ENCODE measurements at regions not wholly inside any gene's neighbourhood (a gene's known extent, or its start where the extent isn't known, plus 50 kb on each side); places are given as distances from the start of the nearest gene placed in this dataset.
A peak's percentile ranks its signal among the peaks of the same experiment; 100 is the strongest.
"Not testable (repeated sequence)": the region's sequence is repeated elsewhere in the genome, so short reads cannot be mapped to it uniquely, and the experiment has no call there.

DNA sequence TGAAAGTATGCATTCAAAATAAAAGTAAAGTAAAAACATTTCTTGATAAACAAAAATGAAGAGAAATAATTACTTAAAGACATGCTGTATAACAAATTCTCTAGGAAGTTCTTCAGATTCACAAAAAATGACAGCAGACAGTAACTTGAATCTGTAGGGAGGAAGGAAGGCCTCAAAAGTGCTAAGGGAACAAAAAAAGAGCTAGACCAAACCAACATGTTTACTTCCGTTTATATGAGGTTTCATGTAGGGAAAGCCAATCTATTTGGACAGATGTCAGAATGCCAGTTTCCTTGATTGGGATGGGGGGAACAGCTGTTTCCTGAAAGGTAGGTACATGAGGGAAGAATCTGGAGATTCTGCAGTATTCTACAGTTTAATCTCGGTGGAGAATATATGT is 1244.5 kb downstream of the RPIA start:
- intact Hi-C loops (cut with micrococcal nuclease); CTCF ChIA-PET; H3K4me3 Mint-ChIP-seq; H3K9me3 Mint-ChIP-seq; H3K27ac Mint-ChIP-seq; H3K27me3 Mint-ChIP-seq (ENCODE audit: low read depth); H3K36me3 Mint-ChIP-seq (ENCODE audit: low read depth); DNase-seq; H3K4me1 Mint-ChIP-seq (ENCODE audit: low read depth): not testable (repeated sequence)

DNA sequence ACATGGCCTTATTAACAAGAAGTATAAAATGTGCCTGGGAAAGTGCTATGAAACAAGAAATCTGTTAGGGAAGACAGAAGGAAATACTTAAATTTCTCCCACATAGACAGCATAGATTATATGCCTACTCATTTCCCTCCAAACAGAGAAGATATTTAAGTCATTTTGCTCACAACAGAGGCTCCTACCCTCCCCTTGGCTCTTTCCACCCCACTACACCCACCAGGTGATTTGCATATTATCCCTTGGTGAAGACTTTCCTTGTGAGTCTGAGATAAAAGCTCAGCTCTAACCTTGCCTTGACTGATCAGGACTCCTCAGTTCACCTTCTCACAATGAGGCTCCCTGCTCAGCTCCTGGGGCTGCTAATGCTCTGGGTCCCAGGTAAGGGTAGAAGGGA is 1245.1 kb downstream of the RPIA start:
- intact Hi-C loops (cut with micrococcal nuclease); H3K9me3 Mint-ChIP-seq; H3K27me3 Mint-ChIP-seq (ENCODE audit: low read depth); H3K27ac Mint-ChIP-seq; H3K4me3 Mint-ChIP-seq; CTCF ChIA-PET; H3K36me3 Mint-ChIP-seq (ENCODE audit: low read depth); H3K4me1 Mint-ChIP-seq (ENCODE audit: low read depth); DNase-seq: not testable (repeated sequence)

DNA sequence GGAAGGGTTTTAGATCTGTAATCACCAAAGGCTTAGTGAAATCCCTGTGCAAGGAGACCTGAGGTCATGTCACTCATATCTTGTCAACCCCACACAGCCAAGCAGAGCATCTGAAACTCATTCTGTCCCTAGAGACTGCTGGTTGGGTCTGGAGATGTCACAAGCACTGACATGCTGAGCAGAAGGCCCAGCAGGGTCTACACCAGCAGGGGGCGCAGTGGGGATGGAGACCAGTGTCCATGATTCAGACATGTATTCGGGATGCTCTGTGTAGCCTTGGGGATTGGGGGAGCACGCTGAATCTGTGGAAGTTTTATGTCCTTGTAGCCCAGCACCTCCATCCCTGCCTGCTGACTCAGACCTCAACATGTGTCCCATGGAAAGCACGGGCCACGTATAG is 1247.3 kb downstream of the RPIA start:
- H3K4me3 Mint-ChIP-seq; H3K36me3 Mint-ChIP-seq (ENCODE audit: low read depth); H3K9me3 Mint-ChIP-seq; DNase-seq; CTCF ChIA-PET; H3K4me1 Mint-ChIP-seq (ENCODE audit: low read depth); intact Hi-C loops (cut with micrococcal nuclease); H3K27ac Mint-ChIP-seq; H3K27me3 Mint-ChIP-seq (ENCODE audit: low read depth): not testable (repeated sequence)

DNA sequence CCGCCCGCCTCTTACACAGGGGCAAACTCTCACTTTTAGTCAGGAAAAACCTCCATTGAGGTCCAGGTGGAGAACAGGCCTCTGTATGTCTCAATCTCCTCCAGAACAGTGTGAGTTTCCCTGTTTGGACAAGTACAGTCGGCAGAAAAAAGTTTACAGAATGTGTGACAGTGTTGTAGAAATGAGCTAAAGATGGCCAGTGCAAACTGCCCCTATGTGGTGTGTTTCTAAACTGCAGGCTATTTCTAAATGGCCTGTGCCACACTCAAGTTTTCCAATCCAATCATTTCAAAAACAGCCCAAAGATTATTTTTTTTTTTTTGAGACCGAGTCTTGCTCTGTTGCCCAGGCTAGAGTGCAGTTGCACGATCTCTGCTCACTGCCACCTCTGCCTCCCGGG is 1252.8 kb downstream of the RPIA start:
- CTCF ChIA-PET, result not testable (repeated sequence)

DNA sequence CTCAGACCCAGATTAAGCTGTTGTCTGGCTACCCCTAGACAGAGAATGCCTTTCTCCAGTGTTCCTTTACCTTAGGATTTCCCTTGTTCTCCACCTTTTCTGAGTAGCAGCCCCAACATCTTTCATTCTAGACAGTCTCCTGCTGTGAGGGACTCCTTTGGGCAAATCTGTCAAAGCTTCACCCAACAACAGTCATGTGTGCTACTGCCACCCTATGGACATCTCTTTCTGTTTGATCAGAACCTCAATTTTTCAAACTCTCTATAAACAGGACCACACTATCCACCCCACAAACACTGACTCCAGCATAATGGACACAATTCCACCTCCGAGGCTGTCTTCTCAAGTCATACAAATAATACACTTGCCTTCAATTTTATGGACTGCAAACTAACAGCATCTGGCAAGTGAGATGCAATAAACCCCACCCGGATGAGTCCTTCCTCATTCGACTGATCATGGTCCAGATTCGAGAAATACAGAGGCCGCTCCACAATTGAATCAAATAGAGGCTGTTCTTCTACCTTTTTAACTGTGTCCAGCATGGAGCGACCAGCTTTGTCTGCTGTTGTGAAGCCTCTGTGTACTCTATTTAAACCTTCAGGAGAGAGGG is 1253.6 kb downstream of the RPIA start:
- H3K4me3 Mint-ChIP-seq; H3K27me3 Mint-ChIP-seq (ENCODE audit: low read depth); H3K4me1 Mint-ChIP-seq (ENCODE audit: low read depth); DNase-seq; H3K27ac Mint-ChIP-seq; H3K9me3 Mint-ChIP-seq; CTCF ChIA-PET; H3K36me3 Mint-ChIP-seq (ENCODE audit: low read depth); intact Hi-C loops (cut with micrococcal nuclease): not testable (repeated sequence)

More for the DNA sequence above, 1252.8 kb downstream of the RPIA start:
- H3K27ac Mint-ChIP-seq; H3K36me3 Mint-ChIP-seq (ENCODE audit: low read depth); H3K9me3 Mint-ChIP-seq; H3K4me1 Mint-ChIP-seq (ENCODE audit: low read depth); H3K27me3 Mint-ChIP-seq (ENCODE audit: low read depth); DNase-seq; H3K4me3 Mint-ChIP-seq; intact Hi-C loops (cut with micrococcal nuclease): not testable (repeated sequence)

DNA sequence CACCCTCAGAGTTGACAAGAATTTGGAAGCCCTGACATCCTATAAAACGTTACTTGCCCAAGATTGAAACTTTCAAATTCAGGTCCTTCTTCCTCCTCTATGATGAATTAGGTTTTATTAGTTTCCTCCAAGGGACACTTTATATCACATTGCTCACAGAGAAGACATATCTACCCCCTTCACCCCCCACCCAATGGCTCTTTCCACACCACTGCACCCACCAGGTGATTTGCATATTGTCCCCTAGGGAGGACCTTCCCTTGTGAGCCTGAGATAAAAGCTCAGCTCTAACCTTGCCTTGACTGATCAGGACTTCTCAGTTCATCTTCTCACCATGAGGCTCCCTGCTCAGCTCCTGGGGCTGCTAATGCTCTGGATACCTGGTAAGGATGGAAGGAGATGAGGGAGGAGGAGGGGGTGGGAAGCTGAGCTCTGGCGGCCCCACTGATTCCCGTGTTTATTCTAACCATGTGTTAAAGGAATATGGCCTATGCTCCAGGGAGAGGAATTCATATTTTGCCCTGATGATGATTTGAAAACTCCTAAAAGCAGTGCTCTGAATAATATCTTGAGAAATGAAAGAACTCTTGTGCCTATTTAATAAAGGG is 1255.8 kb downstream of the RPIA start:
- DNase-seq; H3K27ac Mint-ChIP-seq; intact Hi-C loops (cut with micrococcal nuclease); H3K4me1 Mint-ChIP-seq (ENCODE audit: low read depth); H3K9me3 Mint-ChIP-seq; H3K4me3 Mint-ChIP-seq; H3K27me3 Mint-ChIP-seq (ENCODE audit: low read depth); CTCF ChIA-PET; H3K36me3 Mint-ChIP-seq (ENCODE audit: low read depth): not testable (repeated sequence)

DNA sequence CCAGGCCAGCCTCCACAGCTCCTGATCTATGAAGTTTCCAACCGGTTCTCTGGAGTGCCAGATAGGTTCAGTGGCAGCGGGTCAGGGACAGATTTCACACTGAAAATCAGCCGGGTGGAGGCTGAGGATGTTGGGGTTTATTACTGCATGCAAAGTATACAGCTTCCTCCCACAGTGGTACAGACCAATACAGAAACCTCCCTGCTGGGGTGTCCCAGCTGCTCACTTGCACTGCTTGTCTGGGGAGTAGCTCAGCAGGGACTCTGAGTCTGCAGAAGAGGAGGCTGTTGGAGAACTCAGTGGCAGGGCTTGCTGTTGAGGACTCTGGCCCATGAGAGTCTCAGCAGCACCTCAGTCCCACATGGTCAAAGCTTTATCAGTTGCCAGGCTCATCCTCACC is 1256.6 kb downstream of the RPIA start:
- H3K4me3 Mint-ChIP-seq; H3K4me1 Mint-ChIP-seq (ENCODE audit: low read depth); CTCF ChIA-PET; H3K27ac Mint-ChIP-seq; intact Hi-C loops (cut with micrococcal nuclease); DNase-seq; H3K9me3 Mint-ChIP-seq; H3K36me3 Mint-ChIP-seq (ENCODE audit: low read depth); H3K27me3 Mint-ChIP-seq (ENCODE audit: low read depth): not testable (repeated sequence)

DNA sequence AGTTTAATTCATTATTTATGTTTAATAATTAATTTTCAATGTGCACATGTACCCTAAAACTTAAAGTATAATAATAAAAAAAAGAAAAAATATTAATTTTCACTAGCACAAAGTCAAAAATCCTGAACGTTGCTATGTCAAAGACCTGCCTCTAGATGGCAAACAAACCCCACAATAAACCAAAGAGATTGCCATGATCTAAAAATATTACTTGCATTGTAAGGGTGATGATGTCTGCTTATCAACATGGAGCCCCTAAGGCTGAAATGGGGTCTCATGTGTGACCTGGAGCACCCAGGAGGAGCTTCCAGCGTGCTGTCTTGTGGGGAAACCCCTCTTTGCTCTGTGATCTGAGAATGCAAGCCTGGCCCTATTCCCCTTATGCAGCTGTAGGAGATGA is 1259.3 kb downstream of the RPIA start:
- H3K27me3 Mint-ChIP-seq (ENCODE audit: low read depth); H3K9me3 Mint-ChIP-seq; H3K4me3 Mint-ChIP-seq; CTCF ChIA-PET; H3K27ac Mint-ChIP-seq; intact Hi-C loops (cut with micrococcal nuclease); DNase-seq; H3K4me1 Mint-ChIP-seq (ENCODE audit: low read depth); H3K36me3 Mint-ChIP-seq (ENCODE audit: low read depth): not testable (repeated sequence)

DNA sequence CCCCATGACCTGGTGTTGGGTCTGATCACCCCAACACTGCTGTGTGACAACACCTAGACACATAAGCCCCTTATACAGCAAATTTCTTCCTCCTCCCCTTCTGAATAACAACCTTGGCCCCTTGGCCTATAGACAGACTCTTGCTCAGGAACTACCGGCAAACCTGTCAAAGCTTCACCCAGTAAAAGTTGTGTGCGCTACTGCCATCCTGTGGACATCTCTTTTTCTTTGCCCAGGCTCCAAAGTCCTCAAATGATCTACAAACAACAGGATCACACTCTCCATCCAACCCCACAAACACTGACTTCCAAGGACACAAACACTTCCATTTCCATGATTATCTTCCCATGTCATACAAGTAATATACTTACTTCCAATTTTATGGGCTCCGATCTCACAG is 1265.8 kb downstream of the RPIA start:
- H3K27me3 Mint-ChIP-seq (ENCODE audit: low read depth); H3K4me3 Mint-ChIP-seq; CTCF ChIA-PET; intact Hi-C loops (cut with micrococcal nuclease); H3K36me3 Mint-ChIP-seq (ENCODE audit: low read depth); H3K4me1 Mint-ChIP-seq (ENCODE audit: low read depth); H3K27ac Mint-ChIP-seq; H3K9me3 Mint-ChIP-seq: not testable (repeated sequence)
- DNase-seq, result peak; percentile 5

DNA sequence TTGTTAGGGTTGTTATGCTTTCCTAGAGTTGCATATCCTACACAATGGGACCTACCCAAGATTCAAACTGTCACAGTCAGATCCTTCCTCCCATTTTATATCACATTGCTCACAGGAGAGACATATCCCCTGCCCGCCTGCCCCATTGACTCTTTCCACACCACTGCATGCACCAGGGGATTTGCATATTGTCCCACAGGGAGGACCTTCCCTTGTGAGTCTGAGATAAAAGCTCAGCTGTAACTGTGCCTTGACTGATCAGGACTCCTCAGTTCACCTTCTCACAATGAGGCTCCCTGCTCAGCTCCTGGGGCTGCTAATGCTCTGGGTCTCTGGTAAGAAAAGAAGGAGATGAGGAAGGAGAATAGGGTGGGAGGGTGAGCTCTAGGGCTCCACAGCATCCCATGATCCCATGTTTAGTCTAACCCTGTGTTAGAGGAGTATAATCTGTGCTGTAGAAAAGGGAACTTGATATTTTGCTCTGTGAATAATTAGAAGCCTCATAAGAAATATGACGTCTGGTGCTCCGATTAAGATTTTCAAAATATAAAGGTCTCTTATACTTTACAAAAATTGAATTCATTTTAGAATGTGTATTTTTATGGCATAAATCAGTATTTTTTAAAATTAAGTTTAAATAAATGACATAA is 1268.4 kb downstream of the RPIA start:
- intact Hi-C loops (cut with micrococcal nuclease); H3K27ac Mint-ChIP-seq; H3K27me3 Mint-ChIP-seq (ENCODE audit: low read depth); H3K4me1 Mint-ChIP-seq (ENCODE audit: low read depth); H3K36me3 Mint-ChIP-seq (ENCODE audit: low read depth); DNase-seq; H3K4me3 Mint-ChIP-seq; H3K9me3 Mint-ChIP-seq; CTCF ChIA-PET: not testable (repeated sequence)

DNA sequence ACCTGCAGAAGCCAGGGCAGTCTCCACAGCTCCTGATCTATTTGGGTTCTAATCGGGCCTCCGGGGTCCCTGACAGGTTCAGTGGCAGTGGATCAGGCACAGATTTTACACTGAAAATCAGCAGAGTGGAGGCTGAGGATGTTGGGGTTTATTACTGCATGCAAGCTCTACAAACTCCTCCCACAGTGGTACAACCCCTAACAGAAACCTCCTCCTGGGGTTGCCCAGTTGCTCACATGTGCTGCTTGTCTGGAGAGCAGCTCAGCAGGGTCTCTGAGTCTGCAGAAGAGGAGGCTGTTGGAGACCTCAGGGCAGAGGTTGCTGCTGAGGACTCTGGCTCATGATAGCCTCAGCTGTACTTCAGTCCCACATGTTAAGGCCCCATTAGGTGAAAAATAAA is 1269.1 kb downstream of the RPIA start:
- H3K4me3 Mint-ChIP-seq; H3K27me3 Mint-ChIP-seq (ENCODE audit: low read depth); H3K27ac Mint-ChIP-seq; H3K9me3 Mint-ChIP-seq; DNase-seq; intact Hi-C loops (cut with micrococcal nuclease); CTCF ChIA-PET; H3K36me3 Mint-ChIP-seq (ENCODE audit: low read depth); H3K4me1 Mint-ChIP-seq (ENCODE audit: low read depth): not testable (repeated sequence)

DNA sequence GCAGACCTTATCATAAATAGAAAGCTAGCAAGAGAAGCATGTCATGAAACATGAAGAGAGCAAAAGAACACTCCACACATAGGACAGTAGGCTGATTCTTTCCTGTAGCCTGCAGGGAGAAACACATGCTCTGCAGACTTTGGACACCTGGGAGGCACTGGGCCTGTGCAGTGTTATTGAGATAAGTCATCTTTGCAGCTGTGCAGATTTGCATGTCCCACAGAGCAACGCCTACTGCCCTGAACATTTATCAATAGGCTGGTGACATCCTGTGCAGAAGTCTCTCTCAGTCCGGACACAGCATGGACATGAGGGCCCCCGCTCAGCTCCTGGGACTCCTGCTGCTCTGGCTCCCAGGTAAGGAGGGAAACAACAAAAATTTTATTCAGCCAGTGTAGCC is 1277.1 kb downstream of the RPIA start:
- H3K9me3 Mint-ChIP-seq; CTCF ChIA-PET; H3K27ac Mint-ChIP-seq; intact Hi-C loops (cut with micrococcal nuclease); H3K36me3 Mint-ChIP-seq (ENCODE audit: low read depth); H3K4me1 Mint-ChIP-seq (ENCODE audit: low read depth); H3K4me3 Mint-ChIP-seq; H3K27me3 Mint-ChIP-seq (ENCODE audit: low read depth); DNase-seq: not testable (repeated sequence)

DNA sequence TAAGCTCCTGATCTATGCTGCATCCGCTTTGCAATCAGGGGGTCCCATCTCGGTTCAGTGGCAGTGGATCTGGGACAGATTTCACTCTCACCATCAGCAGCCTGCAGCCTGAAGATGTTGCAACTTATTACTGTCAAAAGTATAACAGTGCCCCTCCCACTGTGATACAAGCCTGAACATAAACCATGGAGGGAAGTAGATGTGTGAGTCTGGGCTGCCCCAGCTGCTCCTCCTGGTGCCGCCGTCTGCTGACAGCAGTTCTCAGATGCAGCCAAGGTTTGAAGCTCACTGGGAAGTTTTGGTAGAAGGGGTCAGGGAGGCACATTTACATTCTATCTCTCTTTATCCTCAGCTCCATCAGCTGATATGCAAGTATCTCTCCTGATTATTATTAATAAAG is 1277.7 kb downstream of the RPIA start:
- DNase-seq; H3K36me3 Mint-ChIP-seq (ENCODE audit: low read depth); H3K4me3 Mint-ChIP-seq; H3K9me3 Mint-ChIP-seq; CTCF ChIA-PET; H3K27ac Mint-ChIP-seq; H3K4me1 Mint-ChIP-seq (ENCODE audit: low read depth); H3K27me3 Mint-ChIP-seq (ENCODE audit: low read depth); intact Hi-C loops (cut with micrococcal nuclease): not testable (repeated sequence)
